ENCODE measurements at regions not wholly inside any gene's neighbourhood (a gene's known extent, or its start where the extent isn't known, plus 50 kb on each side); places are given as distances from the start of the nearest gene placed in this dataset.

- no peak for TF ChIP-seq CTCF (conservative IDR thresholded peaks at IDR 0.05; ENCODE audit: low read length)
- TF ChIP-seq EZH2phosphoT487 (IDR thresholded peaks at IDR 0.05; ENCODE audit: borderline replicate concordance, low read depth, low read length), result no peak
Observed at GRCh38 chr10:20714979-20715378, 182.1 kb downstream of the NEBL start.
